Transverse colon (tissue), 3 donors: ENCODE measurements at regions not wholly inside any gene's neighbourhood (a gene's known extent, or its start where the extent isn't known, plus 50 kb on each side); places are given as distances from the start of the nearest gene placed in this dataset.

Experiments
- EP300 ChIP-seq: sonication (generic); formaldehyde crosslinking; IDR thresholded peaks from one replicate; pipeline ENCODE4 v1.6.1; 2017; ENCODE audit warnings: antibody characterized with exemption, low read depth
- POLR2A ChIP-seq: fragments of 450-650 bp; IDR thresholded peaks from one replicate; pipeline ENCODE4 v1.6.1; 2016; ENCODE audit warnings: antibody characterized with exemption, mild to moderate bottlenecking, moderate library complexity
- TF ChIP-seq, protein P1 (sequence below), 5 experiments: fragments of 200-600 bp in 3 of 5; fragments of 450-650 bp in 2 of 5; sonication (generic) in 3 of 5; IDR thresholded peaks; 1 replicate in 2 of 5; 2 replicates in 3 of 5; pipeline ENCODE4 v1.5.1; 2016 to 2017; ENCODE audit warnings: antibody characterized with exemption in 5 of 5, inconsistent platforms in 3 of 5, mild to moderate bottlenecking in 2 of 5, moderate library complexity in 1 of 5

DNA sequence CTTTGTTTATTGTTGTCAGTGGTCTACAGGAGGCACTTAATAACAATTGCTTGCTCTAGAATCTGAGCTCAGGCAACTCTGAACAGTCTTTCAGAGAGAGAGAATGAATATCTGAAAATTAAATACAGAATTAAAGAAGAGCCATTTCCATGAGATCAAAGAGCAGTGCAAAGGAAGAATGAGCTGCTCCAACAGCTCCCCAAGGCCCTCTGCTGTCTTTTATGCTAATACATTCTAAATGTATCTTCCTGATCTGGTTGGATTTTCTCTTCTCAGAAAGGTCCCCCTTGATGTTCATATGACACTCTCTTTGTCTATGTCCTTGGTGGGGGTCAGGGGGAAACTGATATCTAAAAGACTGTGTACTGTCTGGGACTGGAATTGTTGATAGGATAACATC is 1029.6 kb downstream of the PCDH9 start:
- TF ChIP-seq EP300 (no peak), POLR2A (no peak)
- TF ChIP-seq, protein P1, sequence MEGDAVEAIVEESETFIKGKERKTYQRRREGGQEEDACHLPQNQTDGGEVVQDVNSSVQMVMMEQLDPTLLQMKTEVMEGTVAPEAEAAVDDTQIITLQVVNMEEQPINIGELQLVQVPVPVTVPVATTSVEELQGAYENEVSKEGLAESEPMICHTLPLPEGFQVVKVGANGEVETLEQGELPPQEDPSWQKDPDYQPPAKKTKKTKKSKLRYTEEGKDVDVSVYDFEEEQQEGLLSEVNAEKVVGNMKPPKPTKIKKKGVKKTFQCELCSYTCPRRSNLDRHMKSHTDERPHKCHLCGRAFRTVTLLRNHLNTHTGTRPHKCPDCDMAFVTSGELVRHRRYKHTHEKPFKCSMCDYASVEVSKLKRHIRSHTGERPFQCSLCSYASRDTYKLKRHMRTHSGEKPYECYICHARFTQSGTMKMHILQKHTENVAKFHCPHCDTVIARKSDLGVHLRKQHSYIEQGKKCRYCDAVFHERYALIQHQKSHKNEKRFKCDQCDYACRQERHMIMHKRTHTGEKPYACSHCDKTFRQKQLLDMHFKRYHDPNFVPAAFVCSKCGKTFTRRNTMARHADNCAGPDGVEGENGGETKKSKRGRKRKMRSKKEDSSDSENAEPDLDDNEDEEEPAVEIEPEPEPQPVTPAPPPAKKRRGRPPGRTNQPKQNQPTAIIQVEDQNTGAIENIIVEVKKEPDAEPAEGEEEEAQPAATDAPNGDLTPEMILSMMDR (IDR thresholded peaks at IDR 0.05): no peak
